GM11168 (cell line): ENCODE measurements at regions not wholly inside any gene's neighbourhood (a gene's known extent, or its start where the extent isn't known, plus 50 kb on each side); places are given as distances from the start of the nearest gene placed in this dataset.

Experiments used
- in situ Hi-C: fragments of 300-500 bp; cut with MboI; formaldehyde crosslinking; loops from one replicate; pipeline ENCODE4 v1.12.0; 2022; ENCODE audit warnings: low sequenced_read_pairs; ENCODE audit not compliant: unreplicated experiment

- in situ Hi-C loops, result no loop called here
These were observed 2138.3 kb upstream of the DEFB115 start for GRCh38 chr20:29119141-29119540.

- in situ Hi-C loops, result loop anchor here (5.0 kb wide), 3 partner anchors 557 to 1303 kb away; no protein-coding TSS in a partner anchor
These were observed 2137.8 kb upstream of the DEFB115 start for GRCh38 chr20:29119684-29120083.

DNA sequence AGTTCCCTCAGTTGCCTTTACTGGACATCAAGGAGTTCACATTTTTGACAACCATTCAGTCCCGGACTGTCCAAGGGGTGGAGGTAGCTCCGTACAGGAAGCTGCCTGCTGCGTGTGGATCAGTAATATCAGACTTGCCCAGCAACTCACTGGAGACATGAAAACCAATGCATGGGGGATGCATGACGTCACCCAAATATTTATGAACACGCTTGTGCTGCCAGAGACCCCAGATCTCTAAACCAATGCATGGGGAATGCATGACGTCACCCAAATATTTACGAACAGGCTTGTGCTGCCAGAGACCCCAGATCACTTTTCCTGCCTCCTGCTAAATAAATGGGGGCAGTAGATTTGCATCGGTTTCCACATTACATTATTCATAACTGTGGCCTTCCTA is 2137.4 kb upstream of the DEFB115 start:
- in situ Hi-C loops, result loop anchor here (5.0 kb wide), 3 partner anchors 558 to 1302 kb away; no protein-coding TSS in a partner anchor

DNA sequence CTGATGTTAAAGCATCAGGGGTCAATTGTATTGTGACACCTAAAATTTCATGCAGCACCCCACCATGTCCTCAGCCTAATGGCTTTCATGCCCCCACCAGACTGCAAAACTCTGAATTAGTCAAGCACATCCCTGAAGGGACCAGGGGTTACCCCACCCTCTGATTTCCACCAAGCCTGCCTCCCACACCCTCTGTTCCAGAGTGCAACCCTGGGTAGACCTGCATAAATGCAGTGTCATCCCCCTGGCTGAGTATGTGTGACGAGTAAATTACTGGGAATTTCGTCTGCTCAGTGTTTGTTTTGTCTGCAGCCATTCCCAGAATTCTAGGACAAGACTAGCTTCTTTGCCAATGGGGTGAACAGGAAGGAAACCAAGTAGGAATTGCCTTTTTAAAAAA is 2136.9 kb upstream of the DEFB115 start:
- in situ Hi-C loops, result loop anchor here (5.0 kb wide), 3 partner anchors 558 to 1302 kb away; no protein-coding TSS in a partner anchor

DNA sequence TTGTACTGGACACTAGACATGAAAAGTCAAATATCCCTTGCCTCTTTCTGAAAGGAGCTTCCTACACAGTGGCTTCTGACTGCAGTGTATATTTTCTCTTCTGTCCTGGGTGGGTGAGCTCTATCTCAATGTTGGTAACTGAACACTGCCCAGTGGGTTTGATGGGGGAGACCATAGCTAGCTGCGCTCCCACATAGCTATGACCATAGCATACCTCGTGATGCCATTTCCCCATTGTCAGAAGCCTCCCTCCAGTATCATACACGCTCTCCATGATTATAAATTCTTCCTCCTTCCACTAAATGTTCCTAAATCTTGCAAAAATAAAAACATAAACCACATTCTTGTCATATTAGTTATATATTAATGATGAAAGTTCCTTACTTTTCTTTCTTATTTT is 2134.7 kb upstream of the DEFB115 start:
- in situ Hi-C loops, result loop anchor here (5.0 kb wide), 3 partner anchors 560 to 1300 kb away; no protein-coding TSS in a partner anchor

DNA sequence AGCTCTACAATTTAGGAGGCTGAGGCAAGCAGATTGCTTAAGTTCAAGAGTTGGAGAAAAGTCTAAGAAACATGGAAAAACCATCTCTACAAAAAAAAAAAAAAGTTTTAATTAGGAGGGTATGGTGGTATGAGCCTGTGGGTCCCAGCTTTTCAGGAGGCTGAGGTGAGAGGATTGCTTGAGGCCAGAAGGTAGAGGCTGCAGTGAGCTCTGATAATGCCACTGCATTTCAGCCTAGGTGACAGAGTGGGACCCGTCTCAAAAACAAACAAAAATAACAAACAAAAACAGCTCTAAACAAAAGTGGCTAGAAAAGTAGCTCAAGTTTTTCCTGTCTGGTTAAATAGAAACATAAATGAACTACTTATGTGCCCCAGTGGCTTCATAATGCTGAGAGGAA is 2133.6 kb upstream of the DEFB115 start:
- in situ Hi-C loops, result loop anchor here (5.0 kb wide), 3 partner anchors 562 to 1298 kb away; no protein-coding TSS in a partner anchor
